Activated T-cell treated with anti-CD3 and anti-CD28 coated beads for 24 hours (primary cell): ENCODE measurements at regions not wholly inside any gene's neighbourhood (a gene's known extent, or its start where the extent isn't known, plus 50 kb on each side); places are given as distances from the start of the nearest gene placed in this dataset.

Experiments used
- DNase-seq: peaks from one replicate; pipeline ENCODE4 v3.0.0-alpha.2; 2020; ENCODE audit warnings: low read depth

GRCh38 chr2:217061916-217062505, 202.1 kb upstream of the TNP1 start:
- no peak for DNase-seq

- DNase-seq = no peak
These were observed 201.2 kb upstream of the TNP1 start for GRCh38 chr2:217060951-217061547.

- no peak for DNase-seq
These were observed 200.7 kb upstream of the TNP1 start for GRCh38 chr2:217060516-217060915.

GRCh38 chr2:217058791-217059755, 199.2 kb upstream of the TNP1 start:
- no peak for DNase-seq

GRCh38 chr2:217057773-217058172, 197.9 kb upstream of the TNP1 start:
- DNase-seq = no peak

GRCh38 chr2:217055624-217056023, 195.8 kb upstream of the TNP1 start:
- DNase-seq = no peak

GRCh38 chr2:217054791-217055190, 194.9 kb upstream of the TNP1 start:
- DNase-seq = no peak

GRCh38 chr2:217052856-217053577, 193.2 kb upstream of the TNP1 start:
- no peak for DNase-seq

GRCh38 chr2:217051416-217051815, 191.6 kb upstream of the TNP1 start:
- DNase-seq = no peak

- DNase-seq = no peak
These were observed 190.1 kb upstream of the TNP1 start for GRCh38 chr2:217049956-217050355.

- DNase-seq = no peak
These were observed 189.6 kb upstream of the TNP1 start for GRCh38 chr2:217049422-217049821.

- DNase-seq = no peak
These were observed 188.9 kb upstream of the TNP1 start for GRCh38 chr2:217048730-217049129.

- no peak for DNase-seq
These were observed 187.8 kb upstream of the TNP1 start for GRCh38 chr2:217047631-217048030.

GRCh38 chr2:217047209-217047608, 187.3 kb upstream of the TNP1 start:
- no peak for DNase-seq

- DNase-seq = no peak
These were observed 186.0 kb upstream of the TNP1 start for GRCh38 chr2:217045700-217046475.

GRCh38 chr2:217040099-217040498, 180.2 kb upstream of the TNP1 start:
- DNase-seq = no peak

GRCh38 chr2:217038001-217038400, 178.1 kb upstream of the TNP1 start:
- DNase-seq = no peak

- DNase-seq = no peak
These were observed 177.5 kb upstream of the TNP1 start for GRCh38 chr2:217037353-217037752.

- DNase-seq = no peak
These were observed 176.1 kb upstream of the TNP1 start for GRCh38 chr2:217035967-217036366.

- DNase-seq = no peak
These were observed 173.3 kb upstream of the TNP1 start for GRCh38 chr2:217033186-217033585.

GRCh38 chr2:217031445-217031844, 171.6 kb upstream of the TNP1 start:
- no peak for DNase-seq

GRCh38 chr2:217030081-217030480, 170.2 kb upstream of the TNP1 start:
- DNase-seq = no peak
